GM12891 (cell line): ENCODE measurements at regions not wholly inside any gene's neighbourhood (a gene's known extent, or its start where the extent isn't known, plus 50 kb on each side); places are given as distances from the start of the nearest gene placed in this dataset.
"Not testable (repeated sequence)": the region's sequence is repeated elsewhere in the genome, so short reads cannot be mapped to it uniquely, and the experiment has no call there.

Experiments used
- DNase-seq: peaks from one replicate; pipeline ENCODE4 v3.0.0; 2011; ENCODE audit warnings: low spot score; ENCODE audit not compliant: insufficient read length
- FAIRE-seq: peaks from 2 replicates; lab custom pipeline; 2011; peaks lifted over from hg19 to GRCh38; lab: Jason Lieb, UNC
- PAX5 ChIP-seq: IDR thresholded peaks from 2 replicates; pipeline ENCODE4 v1.6.1; 2011; ENCODE audit warnings: low read length, moderate library complexity, mild to moderate bottlenecking; ENCODE audit not compliant: insufficient read depth, severe bottlenecking
- POLR2A ChIP-seq: IDR thresholded peaks from 2 replicates; pipeline ENCODE4 v1.6.1; 2011; ENCODE audit warnings: low read depth, low read length, control low read depth
- POLR2AphosphoS5 ChIP-seq: IDR thresholded peaks from 2 replicates; pipeline ENCODE4 v1.6.1; 2011; ENCODE audit warnings: low read depth, low read length, control low read depth
- POU2F2 ChIP-seq: IDR thresholded peaks from 2 replicates; pipeline ENCODE4 v1.6.1; 2011; ENCODE audit warnings: low read depth, mild to moderate bottlenecking, control low read depth, low read length, moderate library complexity
- SPI1 ChIP-seq: IDR thresholded peaks from 2 replicates; pipeline ENCODE4 v1.6.1; 2011; ENCODE audit warnings: low read depth, low read length, control low read depth
- TAF1 ChIP-seq: IDR thresholded peaks from 2 replicates; pipeline ENCODE4 v1.6.1; 2011; ENCODE audit warnings: low read depth, low read length, control low read depth

DNA sequence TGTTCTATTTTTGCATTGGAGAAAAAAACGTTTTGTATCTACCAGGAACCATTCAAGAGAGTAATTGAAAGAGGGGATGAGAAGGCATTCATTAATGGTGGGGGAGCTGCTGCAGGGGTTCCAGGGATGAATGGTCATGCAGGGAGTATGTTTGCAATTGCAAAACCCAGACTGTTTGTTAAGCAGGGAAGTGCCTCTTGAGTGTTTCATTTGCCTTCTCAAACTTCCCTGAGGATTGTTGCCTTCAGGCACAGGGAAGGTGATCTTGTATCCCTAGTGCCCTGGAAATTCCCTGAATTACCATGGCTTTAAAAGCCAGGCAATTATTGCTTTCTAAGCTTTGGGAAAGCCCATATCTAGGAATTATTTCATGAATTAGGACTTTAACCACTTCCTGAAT lies 172.7 kb upstream of the NLGN4Y start:
- no peak for DNase-seq
- FAIRE-seq = no peak
- TF ChIP-seq SPI1 (no peak), PAX5 (no peak), TAF1 (no peak)

GRCh38 chrY:14356154-14356553 lies 168.2 kb upstream of the NLGN4Y start:
- no peak for TF ChIP-seq PAX5
- TF ChIP-seq POLR2AphosphoS5 = no peak
- TF ChIP-seq SPI1 = no peak
- TF ChIP-seq TAF1 = no peak
- no peak for TF ChIP-seq POLR2A
- no peak for TF ChIP-seq POU2F2
- FAIRE-seq (no peak), DNase-seq (no peak)

- TF ChIP-seq POLR2A (no peak), POLR2AphosphoS5 (no peak), PAX5 (no peak), TAF1 (no peak), POU2F2 (no peak), SPI1 (no peak)
- FAIRE-seq (no peak), DNase-seq (no peak)
These were observed 163.4 kb upstream of the NLGN4Y start for GRCh38 chrY:14360748-14361500.

DNA sequence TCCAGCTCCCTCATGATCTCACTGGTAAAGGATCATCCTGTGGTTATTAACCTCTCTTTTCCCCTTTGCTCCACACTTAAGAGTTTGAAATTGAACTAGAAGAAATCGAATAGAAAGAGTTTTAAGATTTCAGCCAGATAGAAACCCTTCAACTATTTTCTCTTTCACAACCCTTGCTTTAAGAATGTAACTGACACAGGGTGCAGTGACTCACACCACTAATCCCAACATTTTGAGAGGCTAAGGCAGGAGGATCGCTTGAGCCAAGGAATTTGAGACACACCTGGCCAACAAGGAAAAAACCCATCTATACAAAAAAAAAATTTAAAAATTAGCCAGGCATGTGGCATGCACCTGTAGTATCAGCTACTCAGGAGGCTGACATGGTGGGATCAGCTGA lies 150.7 kb upstream of the NLGN4Y start:
- FAIRE-seq (no peak), DNase-seq (no peak)
- no peak for TF ChIP-seq SPI1
- no peak for TF ChIP-seq POU2F2
- no peak for TF ChIP-seq PAX5
- no peak for TF ChIP-seq POLR2A
- TF ChIP-seq POLR2AphosphoS5 = no peak
- no peak for TF ChIP-seq TAF1

DNA sequence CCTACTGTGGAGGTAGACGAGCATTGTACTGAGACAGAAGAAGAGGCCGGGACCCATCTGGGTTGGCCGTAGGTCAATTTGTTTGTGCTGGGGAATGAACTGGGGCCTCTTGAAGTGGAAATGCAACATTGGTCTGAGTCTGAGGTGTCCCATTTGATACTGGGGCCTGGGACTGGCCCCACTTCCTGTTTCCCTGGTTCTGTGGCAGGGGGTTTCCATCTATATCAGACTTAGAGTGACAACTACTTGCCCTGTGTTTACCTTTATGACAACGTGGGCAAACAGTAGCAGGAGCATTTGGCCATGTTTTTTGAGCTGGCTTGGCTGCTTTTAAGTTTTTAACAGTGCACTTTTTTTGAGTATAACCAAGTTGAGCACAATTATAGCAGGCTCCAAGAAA lies 146.1 kb upstream of the NLGN4Y start:
- TF ChIP-seq SPI1 (peak; percentile 61), POU2F2 (no peak), PAX5 (no peak), TAF1 (no peak)
- FAIRE-seq (no peak), DNase-seq (no peak)

- DNase-seq, FAIRE-seq: not testable (repeated sequence)
These were observed 113.7 kb upstream of the NLGN4Y start for GRCh38 chrY:14410549-14411030.

- TF ChIP-seq POU2F2 (no peak), TAF1 (no peak), POLR2A (no peak), PAX5 (no peak), POLR2AphosphoS5 (no peak), SPI1 (no peak)
- FAIRE-seq = no peak
These were observed 113.0 kb upstream of the NLGN4Y start for GRCh38 chrY:14411334-14411733.

DNA sequence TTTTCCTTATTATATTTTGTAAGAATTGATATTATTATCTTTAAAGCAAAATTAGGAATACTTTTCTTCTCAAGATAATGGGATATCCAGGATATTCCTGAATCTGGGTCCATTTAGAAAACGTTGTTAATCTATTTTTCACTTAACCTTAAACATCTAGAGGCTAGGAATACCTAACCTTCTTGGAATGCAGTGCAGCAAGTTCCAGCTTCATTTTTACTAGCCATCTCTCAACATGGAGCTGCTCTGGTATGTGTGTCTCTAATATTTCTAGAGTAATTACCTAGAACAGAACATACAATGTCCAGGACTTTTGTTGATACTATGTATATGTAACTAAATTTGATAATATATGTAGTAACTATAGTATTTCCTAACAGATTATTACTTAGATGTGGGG lies 87.8 kb upstream of the NLGN4Y start:
- FAIRE-seq (no peak), DNase-seq (no peak)
- TF ChIP-seq POU2F2 (no peak), TAF1 (no peak), POLR2AphosphoS5 (no peak), PAX5 (no peak), SPI1 (no peak), POLR2A (no peak)

More at GRCh38 chrY:14411334-14411733, 113.0 kb upstream of the NLGN4Y start:
- no peak for DNase-seq

GRCh38 chrY:14437626-14438025 lies 86.7 kb upstream of the NLGN4Y start:
- TF ChIP-seq PAX5 = no peak
- TF ChIP-seq SPI1 = no peak
- no peak for TF ChIP-seq POLR2AphosphoS5
- no peak for TF ChIP-seq POLR2A
- no peak for TF ChIP-seq TAF1
- no peak for TF ChIP-seq POU2F2
- FAIRE-seq (no peak), DNase-seq (no peak)

DNA sequence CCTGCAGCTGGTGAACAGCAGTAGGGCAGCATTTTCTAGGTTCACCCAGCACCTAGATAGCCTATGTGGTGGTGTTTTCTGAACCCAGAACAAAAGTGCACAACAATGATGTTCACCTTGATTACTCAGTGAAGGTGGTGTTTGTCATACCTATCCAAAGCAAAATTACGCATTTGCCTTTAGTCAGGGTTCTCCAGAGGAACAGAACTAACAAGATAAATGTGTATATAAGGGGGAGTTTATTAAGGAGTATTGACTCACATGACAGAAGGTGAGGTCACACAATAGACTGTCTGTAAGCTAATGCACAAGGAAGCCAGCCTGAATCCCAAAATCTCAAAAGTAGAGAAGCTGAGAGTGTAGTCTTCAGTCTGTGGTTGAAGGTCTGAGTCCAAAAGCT lies 85.9 kb upstream of the NLGN4Y start:
- no peak for TF ChIP-seq PAX5
- TF ChIP-seq SPI1 = no peak
- TF ChIP-seq POLR2AphosphoS5 = no peak
- TF ChIP-seq POLR2A = no peak
- TF ChIP-seq POU2F2 = no peak
- TF ChIP-seq TAF1 = no peak
- DNase-seq = no peak
- FAIRE-seq = no peak
